GM23338 (cell line): ENCODE measurements at regions not wholly inside any gene's neighbourhood (a gene's known extent, or its start where the extent isn't known, plus 50 kb on each side); places are given as distances from the start of the nearest gene placed in this dataset.

Experiments used
- EZH2 ChIP-seq: fragments of 200-600 bp; sonication (generic); IDR thresholded peaks from one replicate; pipeline ENCODE4 v1.8.0; 2017; ENCODE audit warnings: antibody characterized with exemption, mild to moderate bottlenecking, low read depth; ENCODE audit not compliant: unreplicated experiment
- EZH2phosphoT487 ChIP-seq: fragments of 200-600 bp; sonication (generic); IDR thresholded peaks from one replicate; pipeline ENCODE4 v1.8.1; 2018; ENCODE audit warnings: antibody characterized with exemption; ENCODE audit not compliant: unreplicated experiment
- JUNB ChIP-seq: IDR thresholded peaks from one replicate; pipeline ENCODE4 v1.6.1; 2016; ENCODE audit warnings: antibody characterized with exemption; ENCODE audit not compliant: unreplicated experiment
- POLR2AphosphoS5 ChIP-seq: IDR thresholded peaks from 2 replicates; pipeline ENCODE4 v1.6.1; 2016; ENCODE audit warnings: antibody characterized with exemption, low read depth
- ZNF114 ChIP-seq: fragments of 250-450 bp; sonication (Bioruptor Pico); IDR thresholded peaks from 2 replicates; pipeline ENCODE4 v1.5.0; 2020; ENCODE audit warnings: mild to moderate bottlenecking, moderate library complexity
- TF ChIP-seq, protein P1 (sequence below), 2 experiments: fragments of 200-600 bp in 1 of 2; sonication (generic) in 1 of 2; conservative IDR thresholded peaks; 2 replicates each; pipeline versions ENCODE4 v1.5.1 to v1.6.1; 2016 to 2017; ENCODE audit warnings: antibody characterized with exemption in 2 of 2, low read depth in 2 of 2, mild to moderate bottlenecking in 2 of 2, moderate library complexity in 1 of 2
- TF ChIP-seq, protein P2 (sequence below): IDR thresholded peaks from one replicate; pipeline ENCODE4 v1.6.1; 2018; ENCODE audit warnings: antibody characterized with exemption; ENCODE audit not compliant: unreplicated experiment

DNA sequence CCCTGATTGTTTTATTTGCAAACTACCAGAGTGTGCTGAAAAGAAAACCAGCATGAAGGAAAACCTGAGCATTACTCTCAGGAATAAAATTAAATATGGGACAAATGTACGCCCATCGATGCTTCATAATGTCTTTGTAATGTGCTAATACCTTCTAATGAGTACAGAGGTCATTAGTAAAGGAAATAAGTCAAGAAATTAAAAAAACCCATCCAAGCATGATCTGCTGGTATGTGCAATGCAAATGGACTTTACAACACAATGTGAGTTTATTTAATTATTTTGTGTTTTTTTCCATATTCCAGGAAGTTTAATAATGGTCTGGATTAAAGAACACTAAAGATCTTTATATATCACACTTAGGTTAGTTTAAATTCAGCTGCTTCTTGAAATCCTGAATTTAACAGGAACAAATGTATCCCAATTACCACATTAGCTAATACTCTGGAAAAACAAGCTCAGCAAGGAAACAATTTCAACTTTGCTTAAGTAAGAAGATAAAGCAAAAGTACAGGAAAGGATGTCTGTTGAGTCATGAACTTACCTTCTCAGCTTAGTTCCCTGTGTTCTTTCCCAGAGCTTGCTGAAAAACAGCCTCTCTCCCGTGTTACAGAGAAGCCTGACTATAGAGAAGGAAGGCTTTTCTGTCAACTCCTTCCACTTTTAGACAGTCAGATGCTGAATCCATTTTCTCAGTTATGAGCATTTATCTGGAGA lies 179.3 kb upstream of the TMEM260 start:
- TF ChIP-seq EZH2 (no peak), POLR2AphosphoS5 (no peak), JUNB (no peak), EZH2phosphoT487 (no peak), ZNF114 (CRISPR knock-in tag) (no peak)
- TF ChIP-seq, protein P1, sequence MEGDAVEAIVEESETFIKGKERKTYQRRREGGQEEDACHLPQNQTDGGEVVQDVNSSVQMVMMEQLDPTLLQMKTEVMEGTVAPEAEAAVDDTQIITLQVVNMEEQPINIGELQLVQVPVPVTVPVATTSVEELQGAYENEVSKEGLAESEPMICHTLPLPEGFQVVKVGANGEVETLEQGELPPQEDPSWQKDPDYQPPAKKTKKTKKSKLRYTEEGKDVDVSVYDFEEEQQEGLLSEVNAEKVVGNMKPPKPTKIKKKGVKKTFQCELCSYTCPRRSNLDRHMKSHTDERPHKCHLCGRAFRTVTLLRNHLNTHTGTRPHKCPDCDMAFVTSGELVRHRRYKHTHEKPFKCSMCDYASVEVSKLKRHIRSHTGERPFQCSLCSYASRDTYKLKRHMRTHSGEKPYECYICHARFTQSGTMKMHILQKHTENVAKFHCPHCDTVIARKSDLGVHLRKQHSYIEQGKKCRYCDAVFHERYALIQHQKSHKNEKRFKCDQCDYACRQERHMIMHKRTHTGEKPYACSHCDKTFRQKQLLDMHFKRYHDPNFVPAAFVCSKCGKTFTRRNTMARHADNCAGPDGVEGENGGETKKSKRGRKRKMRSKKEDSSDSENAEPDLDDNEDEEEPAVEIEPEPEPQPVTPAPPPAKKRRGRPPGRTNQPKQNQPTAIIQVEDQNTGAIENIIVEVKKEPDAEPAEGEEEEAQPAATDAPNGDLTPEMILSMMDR (conservative IDR thresholded peaks at IDR 0.05; ENCODE audit: low read depth in 2 of 2), result no peak
- TF ChIP-seq, protein P2, sequence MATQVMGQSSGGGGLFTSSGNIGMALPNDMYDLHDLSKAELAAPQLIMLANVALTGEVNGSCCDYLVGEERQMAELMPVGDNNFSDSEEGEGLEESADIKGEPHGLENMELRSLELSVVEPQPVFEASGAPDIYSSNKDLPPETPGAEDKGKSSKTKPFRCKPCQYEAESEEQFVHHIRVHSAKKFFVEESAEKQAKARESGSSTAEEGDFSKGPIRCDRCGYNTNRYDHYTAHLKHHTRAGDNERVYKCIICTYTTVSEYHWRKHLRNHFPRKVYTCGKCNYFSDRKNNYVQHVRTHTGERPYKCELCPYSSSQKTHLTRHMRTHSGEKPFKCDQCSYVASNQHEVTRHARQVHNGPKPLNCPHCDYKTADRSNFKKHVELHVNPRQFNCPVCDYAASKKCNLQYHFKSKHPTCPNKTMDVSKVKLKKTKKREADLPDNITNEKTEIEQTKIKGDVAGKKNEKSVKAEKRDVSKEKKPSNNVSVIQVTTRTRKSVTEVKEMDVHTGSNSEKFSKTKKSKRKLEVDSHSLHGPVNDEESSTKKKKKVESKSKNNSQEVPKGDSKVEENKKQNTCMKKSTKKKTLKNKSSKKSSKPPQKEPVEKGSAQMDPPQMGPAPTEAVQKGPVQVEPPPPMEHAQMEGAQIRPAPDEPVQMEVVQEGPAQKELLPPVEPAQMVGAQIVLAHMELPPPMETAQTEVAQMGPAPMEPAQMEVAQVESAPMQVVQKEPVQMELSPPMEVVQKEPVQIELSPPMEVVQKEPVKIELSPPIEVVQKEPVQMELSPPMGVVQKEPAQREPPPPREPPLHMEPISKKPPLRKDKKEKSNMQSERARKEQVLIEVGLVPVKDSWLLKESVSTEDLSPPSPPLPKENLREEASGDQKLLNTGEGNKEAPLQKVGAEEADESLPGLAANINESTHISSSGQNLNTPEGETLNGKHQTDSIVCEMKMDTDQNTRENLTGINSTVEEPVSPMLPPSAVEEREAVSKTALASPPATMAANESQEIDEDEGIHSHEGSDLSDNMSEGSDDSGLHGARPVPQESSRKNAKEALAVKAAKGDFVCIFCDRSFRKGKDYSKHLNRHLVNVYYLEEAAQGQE, result no peak
